Spleen (tissue), 11 donors: ENCODE measurements at regions not wholly inside any gene's neighbourhood (a gene's known extent, or its start where the extent isn't known, plus 50 kb on each side); places are given as distances from the start of the nearest gene placed in this dataset.

Experiments
- DNase-seq: peaks from one replicate; pipeline ENCODE4 v3.0.0-alpha.2; 2020
- H3K27ac ChIP-seq, 8 donors: fragments of 200-600 bp; sonication (generic) in 7 of 8; 1 replicate in 4 of 8; 2 replicates in 4 of 8; pipeline versions ENCODE4 v1.5.0 to v1.8.0; 2016 to 2021; ENCODE audit warnings: inconsistent platforms in 4 of 8, mild to moderate bottlenecking in 4 of 8, moderate library complexity in 1 of 8
- H3K27me3 ChIP-seq, 7 donors: fragments of 200-600 bp; sonication (generic) in 6 of 7; replicated peaks in 1 of 7; 1 replicate in 4 of 7; 2 replicates in 3 of 7; pipeline versions ENCODE4 v1.5.0 to v1.8.0; 2016 to 2021; ENCODE audit warnings: inconsistent platforms in 3 of 7, mild to moderate bottlenecking in 1 of 7
- H3K36me3 ChIP-seq, 6 donors: fragments of 200-600 bp; sonication (generic) in 5 of 6; 1 replicate in 4 of 6; 2 replicates in 2 of 6; pipeline versions ENCODE4 v1.5.0 to v1.8.0; 2016 to 2021; ENCODE audit warnings: inconsistent platforms in 2 of 6
- H3K4me1 ChIP-seq, 6 donors: fragments of 200-600 bp; sonication (generic) in 5 of 6; 1 replicate in 3 of 6; 2 replicates in 3 of 6; pipeline versions ENCODE4 v1.5.0 to v1.8.0; 2016 to 2021; ENCODE audit warnings: inconsistent platforms in 3 of 6
- H3K4me3 ChIP-seq, 8 donors: fragments of 200-600 bp; sonication (generic) in 7 of 8; 1 replicate in 4 of 8; 2 replicates in 4 of 8; pipeline versions ENCODE4 v1.5.0 to v1.8.0; 2016 to 2021; ENCODE audit warnings: inconsistent platforms in 4 of 8, mild to moderate bottlenecking in 4 of 8, moderate library complexity in 2 of 8
- H3K9me3 ChIP-seq, 8 donors: fragments of 200-600 bp; sonication (generic) in 7 of 8; 1 replicate in 4 of 8; 2 replicates in 4 of 8; pipeline versions ENCODE4 v1.5.0 to v1.8.0; 2016 to 2021; ENCODE audit warnings: inconsistent platforms in 4 of 8
- POLR2A ChIP-seq, 3 donors: fragments of 450-650 bp; IDR thresholded peaks; one replicate each; pipeline ENCODE4 v1.5.1; 2017; ENCODE audit warnings: antibody characterized with exemption in 3 of 3, mild to moderate bottlenecking in 1 of 3
- POLR2AphosphoS5 ChIP-seq, 3 donors: sonication (generic); formaldehyde crosslinking; IDR thresholded peaks; one replicate each; pipeline ENCODE4 v1.5.1; 2017; ENCODE audit warnings: antibody characterized with exemption in 3 of 3
- WGBS, 5 donors: extraction: QIAGEN DNeasy Blood & Tissue Kit in 3 of 5; methylation state at CpG; one replicate each; pipeline versions ENCODE4 v1.1.5 to v1.1.7; 2013 to 2018; 5-methylcytosine and 5-hydroxymethylcytosine counted together
- intact Hi-C: fragments of 100-400 bp; cut with DNase I; formaldehyde crosslinking; loops from one replicate; pipeline ENCODE4 v1.15.0; 2023; ENCODE audit warnings: low total_unique reads
- TF ChIP-seq, protein P1 (sequence below), 11 experiments: fragments of 200-600 bp in 7 of 11; fragments of 450-650 bp in 4 of 11; sonication (generic) in 4 of 11; IDR thresholded peaks in 8 of 11; conservative IDR thresholded peaks in 3 of 11; 1 replicate in 7 of 11; 2 replicates in 4 of 11; pipeline versions ENCODE4 v1.4.0 to v1.8.0; 2016 to 2021; ENCODE audit warnings: antibody characterized with exemption in 11 of 11, inconsistent platforms in 4 of 11, mild to moderate bottlenecking in 1 of 11
- donor health status: healthy with polysubstance abuse.
- donor health status: DM: no; HTN: no; CAD: no; lungs with moderate emphysema.
- donor health status: DM: no; HTN: no; CAD: no.
- donor health status: Bipolar disorder and iron deficiency.
- donor health status: healthy.
- donor health status: DM: no; HTN: no; CAD: no.
- donor health status: DM: yes; HTN: yes; CAD: no.

DNA sequence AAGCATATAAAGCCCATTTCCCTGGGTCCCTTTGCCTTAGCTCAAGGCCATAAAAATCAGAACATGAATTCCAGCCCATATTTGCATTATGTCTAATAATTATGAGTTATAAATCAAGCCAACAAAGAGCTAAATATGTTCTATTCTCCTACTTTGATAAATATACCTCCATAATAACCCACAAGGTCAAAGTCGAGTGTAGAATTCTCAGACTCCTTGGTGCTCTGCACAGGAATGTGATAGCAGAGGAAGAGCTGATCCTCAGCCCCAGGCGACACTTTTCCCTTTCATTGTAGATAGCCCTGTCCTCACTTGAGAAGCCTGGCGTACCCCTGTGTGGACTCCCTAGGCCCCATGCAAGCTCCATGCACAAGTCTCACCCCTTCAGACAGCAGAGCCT is 85.6 kb downstream of the CASP3 start:
- peaks cover 0 to under 1% (median 0%) of the 10 kb centered on the region in 6 donors for H3K4me1 ChIP-seq
- no peaks in the 10 kb centered on the region for H3K27me3 ChIP-seq
- H3K36me3 ChIP-seq = no peaks in the 10 kb centered on the region
- intact Hi-C loops = no loop called here
- no peak overlapping the region for H3K4me3 ChIP-seq
- no peak for DNase-seq
- H3K9me3 ChIP-seq = no peaks in the 10 kb centered on the region
- TF ChIP-seq POLR2AphosphoS5 (IDR thresholded peaks at IDR 0.05) (no peak), POLR2A (IDR thresholded peaks at IDR 0.05) (no peak)
- TF ChIP-seq, protein P1, sequence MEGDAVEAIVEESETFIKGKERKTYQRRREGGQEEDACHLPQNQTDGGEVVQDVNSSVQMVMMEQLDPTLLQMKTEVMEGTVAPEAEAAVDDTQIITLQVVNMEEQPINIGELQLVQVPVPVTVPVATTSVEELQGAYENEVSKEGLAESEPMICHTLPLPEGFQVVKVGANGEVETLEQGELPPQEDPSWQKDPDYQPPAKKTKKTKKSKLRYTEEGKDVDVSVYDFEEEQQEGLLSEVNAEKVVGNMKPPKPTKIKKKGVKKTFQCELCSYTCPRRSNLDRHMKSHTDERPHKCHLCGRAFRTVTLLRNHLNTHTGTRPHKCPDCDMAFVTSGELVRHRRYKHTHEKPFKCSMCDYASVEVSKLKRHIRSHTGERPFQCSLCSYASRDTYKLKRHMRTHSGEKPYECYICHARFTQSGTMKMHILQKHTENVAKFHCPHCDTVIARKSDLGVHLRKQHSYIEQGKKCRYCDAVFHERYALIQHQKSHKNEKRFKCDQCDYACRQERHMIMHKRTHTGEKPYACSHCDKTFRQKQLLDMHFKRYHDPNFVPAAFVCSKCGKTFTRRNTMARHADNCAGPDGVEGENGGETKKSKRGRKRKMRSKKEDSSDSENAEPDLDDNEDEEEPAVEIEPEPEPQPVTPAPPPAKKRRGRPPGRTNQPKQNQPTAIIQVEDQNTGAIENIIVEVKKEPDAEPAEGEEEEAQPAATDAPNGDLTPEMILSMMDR (IDR thresholded peaks at IDR 0.05 in 8 of 11, conservative IDR thresholded peaks at IDR 0.05 in 3 of 11) = no peak
- H3K27ac ChIP-seq = no peak overlapping the region
- 81 to 91% (median 86%) methylated on average over 3 of the region's 3 CpGs for WGBS, 5 donors

DNA sequence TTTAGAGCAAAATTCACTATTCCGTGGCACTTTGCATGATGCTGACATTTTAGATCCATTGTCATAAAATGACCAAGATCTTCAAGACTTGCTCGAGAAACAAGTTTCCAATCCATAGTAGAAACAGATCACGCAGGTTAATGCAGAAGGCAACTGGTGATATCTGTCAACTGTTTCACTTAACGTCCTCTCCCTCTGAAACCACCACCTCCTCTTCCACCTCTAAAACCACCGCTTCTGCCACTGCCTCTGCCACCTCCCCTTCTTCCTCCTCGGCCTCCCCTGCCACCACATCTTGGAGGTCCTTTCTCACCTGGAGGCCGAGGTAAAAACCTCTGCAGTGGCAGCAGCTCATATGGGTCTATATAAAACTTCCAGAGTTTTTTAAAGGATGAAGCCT is 84.6 kb upstream of the IRF2 start:
- Histone ChIP-seq H3K4me3 (no peak overlapping the region), H3K27me3 (no peaks in the 10 kb centered on the region), H3K4me1 (no peaks in the 10 kb centered on the region), H3K27ac (no peak overlapping the region), H3K9me3 (no peaks in the 10 kb centered on the region), H3K36me3 (no peaks in the 10 kb centered on the region)
- TF ChIP-seq, protein P1 (IDR thresholded peaks at IDR 0.05 in 8 of 11, conservative IDR thresholded peaks at IDR 0.05 in 3 of 11) = no peak
- no peak for TF ChIP-seq POLR2AphosphoS5 (IDR thresholded peaks at IDR 0.05)
- no peak for TF ChIP-seq POLR2A (IDR thresholded peaks at IDR 0.05)
- 66 to 73% (median 68%) methylated on average over 7 of the region's 7 CpGs for WGBS, 5 donors
- no peak for DNase-seq
- intact Hi-C loops = no loop called here

DNA sequence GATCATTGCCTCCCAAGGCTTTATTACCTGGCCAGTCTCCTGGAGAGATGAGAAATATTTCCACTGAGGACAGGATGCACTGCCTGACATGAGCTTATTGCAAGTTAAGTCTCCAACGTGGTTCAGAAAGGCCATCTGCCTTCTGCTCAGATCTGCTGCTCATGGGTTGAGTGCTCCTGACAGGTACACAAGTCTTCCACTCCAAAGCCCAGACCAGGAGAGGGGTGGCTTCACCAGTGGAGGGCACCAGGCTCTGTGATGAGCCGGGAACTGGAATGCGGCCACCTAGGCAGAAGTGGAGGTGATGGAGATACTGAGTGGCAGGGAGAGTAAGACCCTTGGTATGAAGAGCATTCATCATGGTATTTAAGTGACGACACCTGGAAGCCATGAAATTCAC is 79.5 kb upstream of the IRF2 start:
- no peak for DNase-seq
- no peaks in the 10 kb centered on the region for H3K36me3 ChIP-seq
- H3K4me1 ChIP-seq = peaks cover 0 to 2% (median 0%) of the 10 kb centered on the region in 6 donors
- H3K27me3 ChIP-seq = no peaks in the 10 kb centered on the region
- H3K27ac ChIP-seq = no peak overlapping the region
- H3K4me3 ChIP-seq = no peak overlapping the region
- intact Hi-C loops = no loop called here
- H3K9me3 ChIP-seq = no peaks in the 10 kb centered on the region
- 84 to 94% (median 90%) methylated on average over 4 of the region's 4 CpGs for WGBS, 5 donors
- TF ChIP-seq POLR2A (IDR thresholded peaks at IDR 0.05) (no peak), POLR2AphosphoS5 (IDR thresholded peaks at IDR 0.05) (no peak)
- TF ChIP-seq, protein P1 (IDR thresholded peaks at IDR 0.05 in 8 of 11, conservative IDR thresholded peaks at IDR 0.05 in 3 of 11) = no peak

DNA sequence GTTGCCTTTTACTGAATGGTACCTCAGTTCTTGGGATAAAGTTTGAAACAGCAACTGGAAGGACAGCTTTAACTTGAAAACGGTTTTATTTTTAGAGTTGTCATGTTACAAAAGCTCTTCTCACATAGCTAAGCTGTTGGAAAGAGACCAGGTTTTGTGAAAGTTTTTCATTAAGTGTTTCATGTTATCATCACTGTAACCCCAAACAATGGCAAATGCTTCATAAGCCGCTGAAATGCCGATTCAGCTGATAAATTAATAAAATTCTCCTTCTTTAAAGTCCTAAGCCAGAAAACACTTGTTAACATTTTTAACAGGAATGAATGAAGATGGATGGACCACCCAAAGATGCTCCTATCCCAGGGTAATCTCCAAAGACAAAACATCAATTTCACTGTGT is 76.1 kb upstream of the IRF2 start:
- WGBS, 5 donors = 77 to 86% (median 82%) methylated on average over 3 of the region's 3 CpGs
- Histone ChIP-seq H3K27ac (no peak overlapping the region), H3K9me3 (no peaks in the 10 kb centered on the region), H3K27me3 (no peaks in the 10 kb centered on the region), H3K4me3 (no peak overlapping the region), H3K36me3 (no peaks in the 10 kb centered on the region), H3K4me1 (peaks cover 0 to 21% (median 7%) of the 10 kb centered on the region in 6 donors)
- TF ChIP-seq, protein P1 (IDR thresholded peaks at IDR 0.05 in 8 of 11, conservative IDR thresholded peaks at IDR 0.05 in 3 of 11) = no peak
- TF ChIP-seq POLR2A (IDR thresholded peaks at IDR 0.05) = no peak
- DNase-seq = no peak
- intact Hi-C loops = no loop called here
